ENCODE measurements at regions not wholly inside any gene's neighbourhood (a gene's known extent, or its start where the extent isn't known, plus 50 kb on each side); places are given as distances from the start of the nearest gene placed in this dataset.

DNA sequence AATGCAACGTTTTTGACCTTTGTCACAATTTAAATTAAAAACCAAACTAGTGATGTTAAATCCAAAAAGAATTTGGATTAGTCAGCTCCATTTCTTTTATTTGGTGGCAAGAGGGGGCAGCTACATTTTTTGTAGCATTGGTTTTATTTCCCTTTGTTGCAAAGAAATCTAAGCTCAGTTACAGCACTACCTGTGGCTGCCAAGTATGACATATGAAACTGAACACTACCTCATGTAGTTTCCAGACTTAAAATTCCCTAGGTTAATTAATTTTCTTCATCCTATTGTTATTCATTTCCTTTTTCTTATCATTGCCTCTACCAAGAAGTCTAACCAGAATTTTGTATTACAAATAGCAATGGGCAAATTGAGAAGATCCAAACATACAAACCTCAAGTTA, 393.5 kb downstream of the BRINP1 start:
- peak; percentile 21 for DNase-seq

- DNase-seq, result no peak
These were observed 393.1 kb downstream of the BRINP1 start for GRCh38 chr9:118976160-118976559.

- no peak for DNase-seq
These were observed 384.6 kb downstream of the BRINP1 start for GRCh38 chr9:118984607-118985006.

DNA sequence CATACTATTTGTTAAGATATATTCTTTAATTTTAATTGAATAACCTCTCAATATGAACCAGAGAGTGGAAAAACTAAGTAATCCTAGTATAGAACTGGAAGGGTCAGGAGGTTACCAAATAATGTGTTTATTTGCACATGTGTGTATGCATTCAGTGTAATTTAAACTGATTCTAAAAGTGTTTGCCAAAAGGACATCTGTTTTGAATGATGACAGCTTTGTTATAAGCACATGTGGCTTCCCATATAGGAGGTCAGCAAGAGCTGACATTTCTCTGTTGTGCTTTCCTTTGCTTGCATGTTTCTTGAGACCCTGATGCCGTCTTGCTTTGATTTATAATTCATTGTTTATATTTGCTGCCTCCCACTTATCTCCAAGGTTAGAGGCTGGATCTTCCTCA, 383.4 kb downstream of the BRINP1 start:
- no peak for DNase-seq

GRCh38 chr9:118987167-118987566, 382.1 kb downstream of the BRINP1 start:
- no peak for DNase-seq

- no peak for DNase-seq
These were observed 378.3 kb downstream of the BRINP1 start for GRCh38 chr9:118990949-118991348.

- no peak for DNase-seq
These were observed 377.6 kb downstream of the BRINP1 start for GRCh38 chr9:118991366-118992285.

DNA sequence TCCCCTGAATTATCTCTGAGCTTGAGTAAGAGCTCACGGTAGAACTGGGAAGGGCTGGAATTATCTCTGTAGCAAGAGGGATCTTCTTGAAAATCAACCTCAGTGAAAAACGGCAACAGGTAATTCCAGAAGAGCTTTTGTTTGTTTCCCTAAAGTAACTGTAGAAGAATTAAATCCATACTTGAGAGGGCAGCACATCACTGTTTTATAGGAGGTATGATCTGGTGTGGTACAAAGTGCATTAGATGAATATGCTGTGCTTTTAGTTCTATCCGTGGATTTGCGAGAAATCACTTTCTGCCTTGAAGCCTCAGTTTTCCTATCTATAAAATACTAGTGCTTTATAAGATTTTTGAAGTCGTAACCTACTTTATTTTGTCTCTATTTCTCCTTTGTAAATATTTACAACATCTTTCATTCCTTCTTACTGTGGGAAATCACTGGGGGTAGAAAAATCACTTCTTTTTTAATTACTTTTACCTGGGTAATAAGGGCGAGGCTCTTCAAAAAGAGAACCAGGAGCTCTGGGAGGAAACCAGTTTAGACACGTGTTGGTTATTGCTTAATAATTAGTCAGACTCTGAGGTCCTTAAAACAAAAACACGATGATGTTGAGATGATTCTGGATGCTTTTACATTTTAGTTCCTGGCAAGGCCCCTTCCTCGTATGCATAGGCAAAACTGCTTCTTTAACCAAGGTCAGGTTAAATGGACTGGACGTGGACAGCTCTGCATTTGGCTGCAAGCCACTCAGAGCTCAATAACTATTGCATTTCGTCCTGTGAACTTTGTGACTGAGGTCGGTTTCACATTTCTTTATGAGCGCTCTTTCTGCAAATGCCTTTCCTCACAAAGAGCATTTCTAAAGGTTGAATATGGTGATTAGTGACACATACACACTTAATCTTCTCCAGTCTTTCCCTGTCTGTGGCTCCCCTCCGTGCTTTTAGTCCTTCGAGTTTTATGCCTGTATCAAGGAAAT, 376.1 kb downstream of the BRINP1 start:
- DNase-seq, result no peak

- no peak for DNase-seq
These were observed 375.3 kb downstream of the BRINP1 start for GRCh38 chr9:118993965-118994364.

GRCh38 chr9:119002491-119002890, 366.7 kb downstream of the BRINP1 start:
- DNase-seq, result no peak

GRCh38 chr9:119003201-119003611, 366.0 kb downstream of the BRINP1 start:
- DNase-seq, result peak; percentile 89

- DNase-seq, result peak; percentile 89
These were observed 365.2 kb downstream of the BRINP1 start for GRCh38 chr9:119003882-119004617.

DNA sequence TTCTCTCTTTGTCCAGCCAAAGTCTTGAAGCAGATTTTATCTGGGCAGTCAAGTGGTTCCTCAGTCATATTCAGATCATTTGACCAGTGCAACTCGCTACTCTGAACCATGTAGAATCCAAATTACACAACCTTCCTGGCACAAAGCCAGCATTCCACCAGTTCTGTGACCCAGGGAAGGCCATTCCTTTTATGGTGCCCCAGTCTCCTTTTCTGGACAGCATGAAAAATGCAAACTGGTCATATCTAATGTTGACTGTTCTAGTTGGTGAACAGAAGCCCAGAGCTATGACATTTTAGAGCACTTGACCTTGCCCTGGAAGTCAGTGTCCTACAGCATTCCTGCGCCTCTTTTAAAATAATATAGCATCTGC, 364.6 kb downstream of the BRINP1 start:
- DNase-seq, result peak; percentile 93

GRCh38 chr9:119005162-119005561, 364.1 kb downstream of the BRINP1 start:
- DNase-seq, result peak; percentile 68

GRCh38 chr9:119009249-119009648, 360.0 kb downstream of the BRINP1 start:
- DNase-seq, result no peak

GRCh38 chr9:119020284-119020683, 349.0 kb downstream of the BRINP1 start:
- DNase-seq, result no peak

GRCh38 chr9:119020730-119021333, 348.4 kb downstream of the BRINP1 start:
- DNase-seq, result no peak

- peak; percentile 11 for DNase-seq
These were observed 343.1 kb downstream of the BRINP1 start for GRCh38 chr9:119026120-119026519.

DNA sequence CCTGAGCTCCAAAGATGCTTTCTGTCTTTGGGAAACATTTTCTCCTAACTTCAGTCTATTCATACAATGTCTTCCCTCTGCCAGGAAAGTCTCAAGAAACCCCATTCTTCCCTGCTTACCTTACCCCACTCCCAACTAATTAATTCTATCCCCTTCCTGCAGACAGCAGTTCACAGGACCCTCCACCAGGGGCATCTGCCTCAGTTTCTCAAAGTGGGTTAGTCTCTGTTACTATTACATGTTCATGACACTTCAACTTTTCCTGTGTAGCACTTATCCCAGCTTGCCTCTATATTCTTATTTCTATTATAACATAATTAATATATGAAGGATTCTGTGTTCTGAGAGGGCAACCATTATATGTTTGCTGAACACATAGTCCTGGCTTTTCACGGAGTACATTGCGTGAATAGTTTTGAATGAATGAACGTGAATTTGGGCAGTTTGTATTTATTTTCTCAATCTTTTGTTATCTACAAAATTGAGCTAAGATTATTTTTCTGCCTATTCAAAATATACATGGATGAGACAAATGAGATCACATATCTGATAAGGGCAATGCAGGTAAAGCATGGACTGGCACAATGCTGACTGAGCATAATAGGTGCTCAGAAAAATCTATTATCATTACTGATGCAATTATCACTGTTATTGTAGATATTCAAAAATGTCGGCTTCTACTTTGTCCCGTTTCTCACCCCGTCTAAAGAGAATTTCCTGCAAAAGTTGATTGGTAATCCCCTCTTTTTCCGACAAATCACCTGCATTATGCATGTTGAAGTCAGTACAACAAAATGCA, 341.1 kb downstream of the BRINP1 start:
- DNase-seq, result no peak

DNA sequence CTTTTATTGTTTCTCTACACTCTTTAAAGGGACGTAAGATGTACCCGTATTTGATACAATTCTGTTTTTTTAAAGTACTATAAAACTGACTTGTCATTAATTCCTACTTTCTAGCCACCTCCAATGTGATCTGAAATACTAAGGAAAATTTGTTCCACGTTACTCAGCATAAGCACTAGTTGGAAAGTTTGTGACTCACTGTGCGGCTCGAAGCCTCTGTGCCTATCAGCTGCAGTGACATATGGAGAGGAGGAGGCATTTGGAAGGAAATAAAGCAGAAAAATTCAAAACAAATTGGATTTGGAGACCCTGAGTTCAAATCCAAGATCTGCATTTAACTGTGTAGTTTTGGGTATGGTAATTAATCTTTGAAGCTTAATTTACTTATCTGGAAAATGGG, 339.3 kb downstream of the BRINP1 start:
- no peak for DNase-seq

- DNase-seq, result no peak
These were observed 335.6 kb downstream of the BRINP1 start for GRCh38 chr9:119033596-119033995.
